OCI-LY7 (cell line): ENCODE measurements at regions not wholly inside any gene's neighbourhood (a gene's known extent, or its start where the extent isn't known, plus 50 kb on each side); places are given as distances from the start of the nearest gene placed in this dataset.
A peak's percentile ranks its signal among the peaks of the same experiment; 100 is the strongest.

ENCODE experiments used
- BruUV-seq: library from RNA; stranded (reverse); fragments of 400-500 nt; replicated peaks from 2 replicates; lab custom pipeline; 2021; lab: Mats Ljungman, UMichigan
- CTCF ChIA-PET: fragments of 300-600 bp; sonication (Branson Sonifier 250); formaldehyde crosslinking; loops from one replicate; lab custom pipeline; 2022; ENCODE audit warnings: antibody characterized with exemption; ENCODE audit not compliant: unreplicated experiment; lab: Charles Lee
- POLR2A ChIA-PET: fragments of 300-600 bp; sonication (Branson Sonifier 250); formaldehyde crosslinking; loops from one replicate; lab custom pipeline; 2022; ENCODE audit warnings: antibody characterized with exemption; lab: Charles Lee
- DNase-seq: peaks from one replicate; pipeline ENCODE4 v3.0.0-alpha.2; 2015; ENCODE audit warnings: low spot score
- H2AFZ ChIP-seq: fragments of 200-600 bp; sonication (generic), shearing (Covaris generic); 2 replicates; pipeline ENCODE4 v1.6.1; 2014; ENCODE audit warnings: mild to moderate bottlenecking, antibody characterized with exemption, low read length, moderate library complexity
- H3K27ac ChIP-seq: fragments of 200-600 bp; sonication (generic); 2 replicates; pipeline ENCODE4 v1.5.1; 2014; ENCODE audit warnings: mixed run types, low read depth, mild to moderate bottlenecking, moderate library complexity, low read length, inconsistent platforms; ENCODE audit not compliant: poor library complexity, severe bottlenecking
- H3K36me3 ChIP-seq: fragments of 200-600 bp; sonication (generic); 2 replicates; pipeline ENCODE4 v1.6.1; 2014; ENCODE audit warnings: mild to moderate bottlenecking, antibody characterized with exemption, low read length, moderate library complexity, mixed read lengths; ENCODE audit not compliant: insufficient read depth
- H3K4me1 ChIP-seq: fragments of 200-600 bp; sonication (generic); 2 replicates; pipeline ENCODE4 v1.5.1; 2014; ENCODE audit warnings: mild to moderate bottlenecking, low read length; ENCODE audit not compliant: insufficient read depth, poor library complexity, severe bottlenecking
- H3K4me2 ChIP-seq: fragments of 200-600 bp; sonication (generic); 2 replicates; pipeline ENCODE4 v1.6.1; 2014; ENCODE audit warnings: mild to moderate bottlenecking, low read length
- H3K4me3 ChIP-seq: fragments of 200-600 bp; sonication (generic); 2 replicates; pipeline ENCODE4 v1.5.1; 2014; ENCODE audit warnings: mild to moderate bottlenecking, low read depth, low read length; ENCODE audit not compliant: poor library complexity, severe bottlenecking
- H3K79me2 ChIP-seq: fragments of 200-600 bp; sonication (generic); 2 replicates; pipeline ENCODE4 v1.6.1; 2016; ENCODE audit warnings: low read depth, mild to moderate bottlenecking, low read length, moderate library complexity, mixed read lengths; ENCODE audit not compliant: insufficient read depth
- H3K9me2 ChIP-seq: fragments of 200-600 bp; sonication (generic); 2 replicates; pipeline ENCODE4 v1.6.1; 2016; ENCODE audit warnings: mild to moderate bottlenecking, low read length, mixed read lengths; ENCODE audit not compliant: insufficient read depth
- H3K9me3 ChIP-seq: fragments of 200-600 bp; sonication (generic); 2 replicates; pipeline ENCODE4 v1.6.1; 2014; ENCODE audit warnings: mild to moderate bottlenecking, mixed run types, low read length, mixed read lengths
- H4K20me1 ChIP-seq: fragments of 200-600 bp; sonication (generic); 2 replicates; pipeline ENCODE4 v1.6.1; 2014; ENCODE audit warnings: mild to moderate bottlenecking, antibody characterized with exemption, low read length, moderate library complexity, mixed read lengths; ENCODE audit not compliant: insufficient read depth
- CTCF ChIP-seq: fragments of 200-600 bp; sonication (generic); conservative IDR thresholded peaks from 2 replicates; pipeline ENCODE4 v1.5.1; 2014; ENCODE audit warnings: mild to moderate bottlenecking, antibody characterized with exemption, low read length, moderate library complexity, mixed read lengths
- EZH2phosphoT487 ChIP-seq: fragments of 200-600 bp; sonication (generic); IDR thresholded peaks from 2 replicates; pipeline ENCODE4 v1.6.1; 2018; ENCODE audit warnings: low read depth, borderline replicate concordance, mild to moderate bottlenecking, mixed run types, antibody characterized with exemption, low read length, moderate library complexity, mixed read lengths
- intact Hi-C: fragments of 100-400 bp; cut with micrococcal nuclease; formaldehyde crosslinking; loops from one replicate; pipeline ENCODE4 v1.10.0; 2022; ENCODE audit not compliant: unreplicated experiment

GRCh38 chr15:61527836-61528580 lies 298.9 kb upstream of the RORA start:
- H3K4me1 ChIP-seq: no peaks in the 10 kb centered on the region
- no peaks in the 10 kb centered on the region for H3K9me3 ChIP-seq
- no peak for DNase-seq
- H3K9me2 ChIP-seq: no peaks in the 10 kb centered on the region
- H3K4me3 ChIP-seq: no peak overlapping the region
- intact Hi-C loops: loop anchor here (10.0 kb wide), 1 partner anchor 307 kb away; no protein-coding TSS in a partner anchor
- no TSS peak for BruUV-seq
- no peaks in the 10 kb centered on the region for H3K79me2 ChIP-seq
- POLR2A ChIA-PET: interaction anchor here (0.6 kb wide), 1 partner anchor 329 kb away, joined by 3 read pairs; no protein-coding TSS in a partner anchor
- H2AFZ ChIP-seq: no peak overlapping the region; the same call in 1 of the 2 replicates
- CTCF ChIA-PET: no interaction called here
- H3K36me3 ChIP-seq: no peaks in the 10 kb centered on the region
- no peak overlapping the region for H3K27ac ChIP-seq
- no peaks in the 10 kb centered on the region for H4K20me1 ChIP-seq
- 0 out of 2 replicates have a peak overlapping the region, but pooled peaks have one; percentile 18 for H3K4me2 ChIP-seq
- TF ChIP-seq CTCF (no peak), EZH2phosphoT487 (no peak)

DNA sequence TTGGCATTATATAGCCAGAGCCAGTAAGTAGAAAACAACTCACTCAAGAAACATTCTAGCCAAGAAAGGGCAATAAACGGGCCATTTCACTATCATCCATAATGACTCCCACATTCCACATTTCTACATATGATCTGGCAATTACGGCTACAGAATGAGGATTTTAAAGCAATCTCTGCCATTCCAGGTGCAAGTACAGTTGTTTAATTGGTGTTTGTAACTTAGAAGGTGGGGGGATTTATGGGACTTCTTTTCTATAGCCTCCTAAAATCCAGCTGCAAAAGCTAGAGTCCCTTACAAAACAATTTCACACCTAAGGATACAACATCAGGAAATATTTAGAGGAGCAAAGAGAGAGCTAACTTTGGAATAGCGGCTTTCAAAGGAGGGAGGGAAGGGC lies 295.4 kb upstream of the RORA start:
- Histone ChIP-seq H3K36me3 (no peaks in the 10 kb centered on the region), H4K20me1 (no peaks in the 10 kb centered on the region), H3K27ac (no peak overlapping the region), H3K4me3 (no peak overlapping the region), H3K4me1 (no peaks in the 10 kb centered on the region), H3K9me2 (no peaks in the 10 kb centered on the region), H3K4me2 (no peak overlapping the region), H3K79me2 (no peaks in the 10 kb centered on the region), H3K9me3 (no peaks in the 10 kb centered on the region), H2AFZ (no peak overlapping the region)
- TF ChIP-seq EZH2phosphoT487 (no peak), CTCF (no peak)
- intact Hi-C loops: loop anchor here (10.0 kb wide), 1 partner anchor 310 kb away; no protein-coding TSS in a partner anchor
- POLR2A ChIA-PET: no interaction called here
- no peak for DNase-seq
- CTCF ChIA-PET: no interaction called here
- no TSS peak for BruUV-seq

DNA sequence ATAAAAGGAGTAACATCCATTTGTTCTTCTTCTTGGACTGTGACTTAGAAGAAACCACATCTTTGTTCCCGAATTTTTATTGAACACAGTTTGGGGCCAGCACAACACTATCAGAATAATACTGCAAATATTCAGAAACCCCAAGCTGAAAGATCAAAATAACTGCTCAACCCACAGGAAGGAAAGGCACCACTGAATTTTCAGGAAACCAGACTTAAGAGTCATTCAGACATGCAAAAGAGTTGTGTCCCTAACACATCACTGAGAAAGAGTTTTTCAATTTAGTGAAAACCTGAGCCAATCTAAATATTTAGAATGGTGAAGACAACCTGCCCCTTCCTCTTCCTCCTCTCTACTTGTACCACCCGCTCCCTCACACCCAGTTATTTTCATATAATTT lies 295.0 kb upstream of the RORA start:
- no peaks in the 10 kb centered on the region for H3K9me3 ChIP-seq
- CTCF ChIA-PET: no interaction called here
- BruUV-seq: no TSS peak
- intact Hi-C loops: loop anchor here (10.0 kb wide), 1 partner anchor 311 kb away; no protein-coding TSS in a partner anchor
- H3K4me1 ChIP-seq: no peaks in the 10 kb centered on the region
- no peak overlapping the region for H3K4me3 ChIP-seq
- no peaks in the 10 kb centered on the region for H3K36me3 ChIP-seq
- no peak overlapping the region for H3K4me2 ChIP-seq
- no peak overlapping the region for H2AFZ ChIP-seq
- no peaks in the 10 kb centered on the region for H3K79me2 ChIP-seq
- no peaks in the 10 kb centered on the region for H3K9me2 ChIP-seq
- H4K20me1 ChIP-seq: no peaks in the 10 kb centered on the region
- POLR2A ChIA-PET: no interaction called here
- no peak for TF ChIP-seq EZH2phosphoT487
- no peak for TF ChIP-seq CTCF
- DNase-seq: no peak
- no peak overlapping the region for H3K27ac ChIP-seq
